Liver (tissue), 8 donors: ENCODE measurements at regions not wholly inside any gene's neighbourhood (a gene's known extent, or its start where the extent isn't known, plus 50 kb on each side); places are given as distances from the start of the nearest gene placed in this dataset.
A peak's percentile ranks its signal among the peaks of the same experiment; 100 is the strongest.

Experiments used
- DNase-seq: peaks from one replicate; pipeline ENCODE4 v3.0.0-alpha.2; 2017; ENCODE audit warnings: low spot score
- H3K27ac ChIP-seq, 2 donors: one replicate each; pipeline ENCODE4 v1.7.0; 2013; ENCODE audit warnings: inconsistent platforms in 2 of 2, low read length in 2 of 2, control low read depth in 1 of 2, low read depth in 1 of 2, mild to moderate bottlenecking in 1 of 2
- H3K27me3 ChIP-seq, 4 donors: one replicate each; pipeline versions ENCODE4 v1.6.1 to v1.7.0; 2013; ENCODE audit warnings: low read length in 3 of 4, inconsistent platforms in 1 of 4, mild to moderate bottlenecking in 1 of 4, moderate library complexity in 1 of 4; ENCODE audit not compliant: control insufficient read depth in 4 of 4, insufficient read depth in 4 of 4
- H3K36me3 ChIP-seq, 4 donors: one replicate each; pipeline versions ENCODE4 v1.6.1 to v1.7.0; 2013; ENCODE audit warnings: low read length in 3 of 4, mild to moderate bottlenecking in 3 of 4, low read depth in 1 of 4, moderate library complexity in 1 of 4; ENCODE audit not compliant: control insufficient read depth in 4 of 4, insufficient read depth in 3 of 4
- H3K4me1 ChIP-seq, 4 donors: one replicate each; pipeline versions ENCODE4 v1.6.1 to v1.7.0; 2013; ENCODE audit warnings: low read length in 3 of 4, mild to moderate bottlenecking in 3 of 4, moderate library complexity in 1 of 4; ENCODE audit not compliant: control insufficient read depth in 4 of 4, insufficient read depth in 4 of 4
- H3K4me3 ChIP-seq, 3 donors: one replicate each; pipeline versions ENCODE4 v1.6.1 to v1.7.0; 2013; ENCODE audit warnings: low read length in 3 of 3, control low read depth in 1 of 3, low read depth in 1 of 3, mild to moderate bottlenecking in 1 of 3
- H3K9ac ChIP-seq, 2 donors: one replicate each; pipeline ENCODE4 v1.7.0; 2013; ENCODE audit warnings: low read length in 2 of 2, mild to moderate bottlenecking in 2 of 2, moderate library complexity in 2 of 2, control low read depth in 1 of 2, low read depth in 1 of 2
- H3K9me3 ChIP-seq, 4 donors: one replicate each; pipeline versions ENCODE4 v1.6.1 to v1.7.0; 2013; ENCODE audit warnings: low read length in 3 of 4; ENCODE audit not compliant: control insufficient read depth in 4 of 4
- ATF3 ChIP-seq: IDR thresholded peaks from 2 replicates; pipeline ENCODE4 v1.6.1; 2016; ENCODE audit warnings: antibody characterized with exemption
- EGR1 ChIP-seq, 2 donors: IDR thresholded peaks; 2 replicates each; pipeline ENCODE4 v1.6.1; 2016 to 2018; ENCODE audit warnings: antibody characterized with exemption in 2 of 2, low read depth in 2 of 2
- FOXA1 ChIP-seq: IDR thresholded peaks from 2 replicates; pipeline ENCODE4 v1.6.1; 2016; ENCODE audit warnings: antibody characterized with exemption
- FOXA2 ChIP-seq: IDR thresholded peaks from 2 replicates; pipeline ENCODE4 v1.6.1; 2016; ENCODE audit warnings: antibody characterized with exemption
- GABPA ChIP-seq, 2 donors: IDR thresholded peaks in 1 of 2; conservative IDR thresholded peaks in 1 of 2; 2 replicates each; pipeline ENCODE4 v1.6.1; 2016; ENCODE audit warnings: antibody characterized with exemption in 2 of 2, mild to moderate bottlenecking in 1 of 2, moderate library complexity in 1 of 2
- HNF4A ChIP-seq, 2 donors: conservative IDR thresholded peaks; 2 replicates each; pipeline ENCODE4 v1.6.1; 2016; ENCODE audit warnings: antibody characterized with exemption in 2 of 2, mild to moderate bottlenecking in 2 of 2
- HNF4G ChIP-seq: IDR thresholded peaks from 2 replicates; pipeline ENCODE4 v1.6.1; 2016; ENCODE audit warnings: antibody characterized with exemption
- JUND ChIP-seq, 2 donors: IDR thresholded peaks; 2 replicates each; pipeline ENCODE4 v1.6.1; 2016; ENCODE audit warnings: antibody characterized with exemption in 2 of 2
- NR2F2 ChIP-seq: IDR thresholded peaks from 2 replicates; pipeline ENCODE4 v1.6.1; 2016; ENCODE audit warnings: antibody characterized with exemption
- RAD21 ChIP-seq, 2 donors: IDR thresholded peaks; 2 replicates each; pipeline ENCODE4 v1.6.1; 2016; ENCODE audit warnings: antibody characterized with exemption in 2 of 2, mild to moderate bottlenecking in 2 of 2
- REST ChIP-seq: IDR thresholded peaks from 2 replicates; pipeline ENCODE4 v1.6.1; 2016; ENCODE audit warnings: antibody characterized with exemption, mild to moderate bottlenecking
- RXRA ChIP-seq, 2 donors: IDR thresholded peaks; 2 replicates each; pipeline ENCODE4 v1.6.1; 2017 to 2018; ENCODE audit warnings: antibody characterized with exemption in 2 of 2, mild to moderate bottlenecking in 1 of 2
- SP1 ChIP-seq: IDR thresholded peaks from 2 replicates; pipeline ENCODE4 v1.6.1; 2018; ENCODE audit warnings: antibody characterized with exemption, mild to moderate bottlenecking
- TAF1 ChIP-seq: conservative IDR thresholded peaks from 2 replicates; pipeline ENCODE4 v1.6.1; 2016; ENCODE audit warnings: antibody characterized with exemption, mild to moderate bottlenecking
- YY1 ChIP-seq: IDR thresholded peaks from 2 replicates; pipeline ENCODE4 v1.6.1; 2016; ENCODE audit warnings: antibody characterized with exemption, mild to moderate bottlenecking
- ZBTB33 ChIP-seq: IDR thresholded peaks from 2 replicates; pipeline ENCODE4 v1.6.1; 2016; ENCODE audit warnings: antibody characterized with exemption
- whole genome bisulfite sequencing: extraction: QIAGEN DNeasy Blood & Tissue Kit; methylation state at CpG from one replicate; pipeline ENCODE4 v1.1.7; 2013; 5-methylcytosine and 5-hydroxymethylcytosine counted together
- TF ChIP-seq, protein P1 (sequence below): fragments of 150-350 bp; IDR thresholded peaks from 2 replicates; pipeline ENCODE4 v1.5.1; 2017; ENCODE audit warnings: improper control_type of control experiment, low read depth, low read length; ENCODE audit not compliant: missing input control
- TF ChIP-seq, protein P2 (sequence below): IDR thresholded peaks from 2 replicates; pipeline ENCODE4 v1.6.1; 2016; ENCODE audit warnings: antibody characterized with exemption
- donor health status: healthy.
- donor health status: healthy.
- donor health status: healthy.
- donor health status: healthy.
- donor health status: healthy.

DNA sequence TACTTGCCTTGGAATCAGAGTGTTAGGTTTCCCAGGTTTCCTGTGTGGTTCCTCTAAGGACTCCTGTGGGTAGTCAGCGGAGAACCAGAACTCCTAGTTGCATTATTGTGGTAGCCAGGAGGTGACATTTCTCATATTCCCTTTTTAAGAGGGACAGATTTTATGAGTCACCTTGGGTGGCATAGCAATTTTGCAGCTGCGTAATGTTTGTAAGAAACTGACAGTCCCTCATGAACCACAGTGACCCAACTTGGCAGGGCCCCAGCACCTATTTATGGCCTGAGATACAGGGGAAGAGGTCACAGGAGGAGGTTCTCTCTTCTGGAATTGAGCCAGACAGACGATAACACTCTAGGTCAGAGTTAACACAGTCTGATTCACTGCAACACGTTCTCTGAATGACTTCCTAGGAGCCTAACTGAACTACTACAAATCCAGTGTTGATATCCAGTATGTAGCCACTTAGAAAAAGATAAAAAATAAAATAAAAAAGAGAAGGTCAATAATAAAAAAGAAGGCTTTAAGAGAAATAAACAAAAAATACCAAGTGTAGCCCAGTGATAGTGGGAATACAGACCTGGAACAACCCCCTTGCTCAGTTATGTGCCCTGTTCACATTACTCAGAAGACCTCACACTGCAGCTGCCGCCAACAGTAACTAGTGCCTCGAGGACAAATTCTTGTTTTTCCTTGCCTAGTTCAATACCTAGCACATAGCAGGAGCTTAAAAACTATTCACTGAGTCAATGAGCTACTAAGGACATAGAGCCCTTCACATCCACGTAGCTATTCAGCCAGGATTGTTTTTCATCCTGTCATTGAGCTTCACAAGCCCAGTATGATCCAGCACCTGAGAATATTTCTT lies 50.7 kb upstream of the VLDLR start:
- H3K36me3 ChIP-seq = no peaks in the 10 kb centered on the region
- DNase-seq = peak; percentile 75
- no peaks in the 10 kb centered on the region for H3K9me3 ChIP-seq
- peak overlapping the region in 1 of 3 donors; percentile 10 for H3K4me3 ChIP-seq
- 22% methylated on average over 7 of the region's 7 CpGs for WGBS
- peaks cover 4 to 12% (median 7%) of the 10 kb centered on the region in 4 donors for H3K4me1 ChIP-seq
- TF ChIP-seq, protein P1, sequence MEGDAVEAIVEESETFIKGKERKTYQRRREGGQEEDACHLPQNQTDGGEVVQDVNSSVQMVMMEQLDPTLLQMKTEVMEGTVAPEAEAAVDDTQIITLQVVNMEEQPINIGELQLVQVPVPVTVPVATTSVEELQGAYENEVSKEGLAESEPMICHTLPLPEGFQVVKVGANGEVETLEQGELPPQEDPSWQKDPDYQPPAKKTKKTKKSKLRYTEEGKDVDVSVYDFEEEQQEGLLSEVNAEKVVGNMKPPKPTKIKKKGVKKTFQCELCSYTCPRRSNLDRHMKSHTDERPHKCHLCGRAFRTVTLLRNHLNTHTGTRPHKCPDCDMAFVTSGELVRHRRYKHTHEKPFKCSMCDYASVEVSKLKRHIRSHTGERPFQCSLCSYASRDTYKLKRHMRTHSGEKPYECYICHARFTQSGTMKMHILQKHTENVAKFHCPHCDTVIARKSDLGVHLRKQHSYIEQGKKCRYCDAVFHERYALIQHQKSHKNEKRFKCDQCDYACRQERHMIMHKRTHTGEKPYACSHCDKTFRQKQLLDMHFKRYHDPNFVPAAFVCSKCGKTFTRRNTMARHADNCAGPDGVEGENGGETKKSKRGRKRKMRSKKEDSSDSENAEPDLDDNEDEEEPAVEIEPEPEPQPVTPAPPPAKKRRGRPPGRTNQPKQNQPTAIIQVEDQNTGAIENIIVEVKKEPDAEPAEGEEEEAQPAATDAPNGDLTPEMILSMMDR = no peak
- TF ChIP-seq GABPA (IDR thresholded peaks at IDR 0.05 in 1 of 2, conservative IDR thresholded peaks at IDR 0.05 in 1 of 2) (no peak), REST (no peak), RAD21 (IDR thresholded peaks at IDR 0.05) (peak; percentile 58 to 60), NR2F2 (peak; percentile 98), HNF4A (conservative IDR thresholded peaks at IDR 0.05) (peak; percentile 69 to 72), JUND (IDR thresholded peaks at IDR 0.05) (peak; percentile 92 to 96), TAF1 (no peak), ATF3 (peak; percentile 46), EGR1 (IDR thresholded peaks at IDR 0.05; ENCODE audit: low read depth in 2 of 2) (no peak), RXRA (IDR thresholded peaks at IDR 0.05) (peak; percentile 94), YY1 (peak; percentile 30), FOXA2 (no peak), FOXA1 (no peak), HNF4G (no peak), ZBTB33 (no peak), SP1 (peak; percentile 84)
- TF ChIP-seq, protein P2, sequence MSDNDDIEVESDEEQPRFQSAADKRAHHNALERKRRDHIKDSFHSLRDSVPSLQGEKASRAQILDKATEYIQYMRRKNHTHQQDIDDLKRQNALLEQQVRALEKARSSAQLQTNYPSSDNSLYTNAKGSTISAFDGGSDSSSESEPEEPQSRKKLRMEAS = peak; percentile 20
- peak overlapping the region in 1 of 2 donors; percentile 26 for H3K27ac ChIP-seq
- H3K27me3 ChIP-seq = no peaks in the 10 kb centered on the region
- H3K9ac ChIP-seq = peak overlapping the region in 1 of 2 donors; percentile 37
